ENCODE measurements at regions not wholly inside any gene's neighbourhood (a gene's known extent, or its start where the extent isn't known, plus 50 kb on each side); places are given as distances from the start of the nearest gene placed in this dataset.
"Not testable (repeated sequence)": the region's sequence is repeated elsewhere in the genome, so short reads cannot be mapped to it uniquely, and the experiment has no call there.

- FAIRE-seq = no peak
These were observed 464.9 kb upstream of the MIR17HG start for GRCh38 chr13:90882551-90882950.

GRCh38 chr13:90883592-90883991 lies 463.9 kb upstream of the MIR17HG start:
- no peak for FAIRE-seq

- no peak for FAIRE-seq
These were observed 463.4 kb upstream of the MIR17HG start for GRCh38 chr13:90884066-90884465.

DNA sequence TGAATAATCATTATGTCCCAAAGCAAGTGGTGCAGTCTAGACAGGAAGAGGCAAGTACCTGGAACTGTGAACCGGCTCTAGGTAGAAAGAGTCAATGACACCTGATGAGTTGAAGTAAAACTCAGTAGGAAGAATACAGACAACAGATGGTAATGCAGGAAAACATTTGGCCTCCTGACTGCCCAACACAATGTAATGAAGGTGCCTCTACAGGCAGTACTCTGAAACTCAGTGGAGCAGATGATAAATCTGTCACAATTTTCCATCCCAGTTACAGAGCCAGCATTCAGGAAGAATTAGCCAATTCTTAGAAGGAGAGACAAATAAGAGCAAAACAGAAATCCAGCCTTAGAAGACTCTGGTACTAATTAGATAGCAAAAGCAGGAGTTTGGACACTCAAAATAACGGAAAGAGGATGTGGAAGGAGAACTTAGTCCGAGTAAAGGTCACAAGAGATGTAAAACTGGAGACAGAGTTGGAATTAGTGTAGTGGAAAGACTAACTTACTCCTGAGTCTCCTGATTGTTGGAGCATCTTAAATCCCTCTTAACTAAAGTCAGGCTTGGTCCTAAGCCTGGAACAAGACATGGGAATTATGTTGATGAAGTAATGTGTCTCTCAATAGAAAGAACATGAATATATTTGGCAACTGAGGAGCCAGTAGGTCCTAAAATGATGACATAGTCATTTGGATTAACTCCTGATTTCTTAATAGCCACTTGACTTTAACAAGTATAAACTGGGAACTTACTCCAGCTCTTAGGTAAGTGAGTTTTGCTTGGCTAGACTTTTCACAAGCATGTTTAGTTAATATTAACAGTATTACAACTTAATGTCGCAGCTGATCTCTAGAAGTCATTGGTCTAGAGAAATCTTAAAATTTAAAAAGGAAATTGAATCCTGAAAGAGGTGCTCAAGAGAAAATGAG lies 457.3 kb upstream of the MIR17HG start:
- no peak for FAIRE-seq

GRCh38 chr13:90891329-90891728 lies 456.2 kb upstream of the MIR17HG start:
- FAIRE-seq = no peak

GRCh38 chr13:90893199-90893598 lies 454.3 kb upstream of the MIR17HG start:
- not testable (repeated sequence) for FAIRE-seq

DNA sequence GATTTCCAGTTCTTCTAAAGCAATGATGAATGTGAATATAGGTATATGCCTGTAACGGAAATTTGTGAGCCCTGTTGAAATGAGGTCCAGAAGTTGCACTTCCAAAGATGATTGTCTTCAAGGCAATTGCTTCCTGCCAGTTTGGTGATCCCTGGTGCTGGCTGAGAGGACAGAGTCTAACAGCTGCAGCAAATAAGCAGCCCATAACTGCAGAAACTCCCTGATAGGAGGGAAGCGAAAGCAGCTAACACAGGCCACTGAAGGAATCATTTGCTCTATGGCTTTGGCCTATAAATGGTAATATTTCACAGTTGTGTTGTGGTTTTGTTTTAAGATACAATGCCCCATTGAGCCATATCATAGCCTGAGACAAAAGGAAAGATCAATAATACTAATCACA lies 451.5 kb upstream of the MIR17HG start:
- no peak for FAIRE-seq

GRCh38 chr13:90898811-90899210 lies 448.7 kb upstream of the MIR17HG start:
- FAIRE-seq = no peak

DNA sequence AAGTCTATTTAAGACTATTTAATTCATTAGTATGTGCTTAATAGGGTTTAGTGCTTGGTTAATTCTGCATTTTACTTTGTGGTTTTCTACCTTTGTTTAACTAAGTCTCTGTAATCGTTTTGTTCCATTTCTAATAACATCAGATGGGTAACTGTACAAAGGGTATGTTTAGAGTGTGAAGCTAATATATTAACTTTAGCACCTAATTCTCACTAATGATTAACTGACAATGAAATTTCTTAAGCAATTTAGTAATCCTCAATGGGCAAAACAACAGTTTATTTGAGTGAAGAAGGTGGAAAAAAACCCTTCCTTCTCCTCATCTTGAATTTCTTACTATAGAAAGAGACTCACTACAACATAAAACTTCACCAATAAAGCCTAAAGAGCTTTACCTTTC lies 448.1 kb upstream of the MIR17HG start:
- FAIRE-seq = no peak

- no peak for FAIRE-seq
These were observed 445.2 kb upstream of the MIR17HG start for GRCh38 chr13:90902255-90902654.

DNA sequence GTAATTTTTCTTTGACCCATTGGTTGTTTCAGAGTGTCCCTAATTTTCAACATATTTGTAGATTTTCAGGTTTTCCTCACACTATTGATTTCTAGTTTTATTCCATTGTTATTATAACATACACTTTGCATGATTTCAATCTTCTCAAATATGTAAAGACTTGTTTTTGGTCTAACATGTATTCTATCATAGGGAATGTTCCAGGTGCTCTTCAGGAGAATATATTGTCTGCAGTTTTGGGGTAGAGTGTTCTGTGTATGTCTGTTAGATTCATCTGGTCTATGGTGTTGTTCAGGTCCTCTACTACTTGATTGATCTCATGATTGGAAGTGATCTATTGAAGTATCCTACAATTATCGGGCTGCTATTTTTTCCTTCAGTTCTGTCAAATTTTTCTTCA lies 440.9 kb upstream of the MIR17HG start:
- FAIRE-seq = no peak

DNA sequence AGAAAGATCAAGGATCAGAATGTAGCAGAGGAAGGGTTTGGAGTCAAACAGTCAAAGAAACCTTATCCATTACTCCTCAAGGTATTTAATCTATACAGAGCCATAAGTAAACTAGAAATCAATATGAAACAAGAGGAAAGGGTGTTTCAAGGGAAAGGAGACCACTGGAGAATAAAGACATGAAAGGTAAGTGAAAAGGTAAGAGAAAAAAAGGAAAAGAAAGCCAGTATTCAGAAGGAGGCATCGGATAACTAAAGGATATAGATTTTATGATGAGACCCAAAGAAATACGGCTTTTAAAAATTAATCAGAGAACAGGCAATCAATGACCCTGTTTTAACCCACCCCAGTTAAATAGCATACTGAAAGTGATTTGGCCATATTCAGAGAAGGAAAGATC lies 438.7 kb upstream of the MIR17HG start:
- no peak for FAIRE-seq

DNA sequence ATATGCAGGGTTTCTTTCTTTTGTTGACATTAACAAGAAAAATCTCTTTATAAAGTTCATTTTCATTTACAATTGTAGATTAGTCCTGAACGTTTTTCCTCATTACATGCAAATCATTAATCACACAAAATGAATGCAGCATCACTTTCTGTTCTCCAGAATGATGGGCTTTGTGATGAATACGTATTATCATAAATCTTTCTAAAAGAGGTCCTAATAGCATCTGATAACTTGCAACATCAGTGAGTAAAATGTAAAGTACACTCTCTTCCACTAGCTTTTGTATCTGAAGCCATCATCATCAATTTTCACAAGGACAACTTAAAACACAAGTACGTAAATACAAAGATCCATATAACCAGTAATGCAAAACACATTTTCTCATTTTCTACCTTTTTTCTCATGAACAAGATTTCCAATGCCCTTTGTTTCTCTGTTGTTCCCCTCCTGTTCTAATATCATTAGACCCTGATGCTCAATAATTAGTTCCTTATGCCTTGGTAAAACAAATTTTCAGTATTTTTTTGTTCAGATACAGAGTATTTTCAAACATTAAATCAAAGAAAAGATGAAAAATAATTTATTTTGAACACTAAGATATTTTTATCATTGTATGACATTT lies 437.4 kb upstream of the MIR17HG start:
- no peak for FAIRE-seq

DNA sequence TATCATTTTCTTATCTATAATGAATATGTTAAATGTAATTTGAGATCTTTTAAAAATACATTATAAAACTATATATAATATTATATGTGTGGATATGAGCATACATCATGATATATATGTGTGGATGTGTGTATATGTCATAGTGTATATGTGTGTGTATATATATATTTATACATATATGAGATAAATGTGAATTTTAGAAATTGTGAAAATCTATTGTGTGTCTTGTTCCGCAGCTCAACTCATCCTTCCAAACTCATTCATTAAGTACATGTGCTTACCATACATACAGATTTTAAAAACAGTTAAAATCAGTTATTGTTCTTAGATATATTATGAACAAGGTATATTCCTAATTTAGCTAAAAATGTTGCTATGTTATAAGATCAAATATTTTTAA lies 435.2 kb upstream of the MIR17HG start:
- FAIRE-seq = no peak

- no peak for FAIRE-seq
These were observed 429.0 kb upstream of the MIR17HG start for GRCh38 chr13:90918536-90918935.

- FAIRE-seq = no peak
These were observed 428.3 kb upstream of the MIR17HG start for GRCh38 chr13:90919153-90919552.

- FAIRE-seq = no peak
These were observed 421.0 kb upstream of the MIR17HG start for GRCh38 chr13:90926459-90926858.

DNA sequence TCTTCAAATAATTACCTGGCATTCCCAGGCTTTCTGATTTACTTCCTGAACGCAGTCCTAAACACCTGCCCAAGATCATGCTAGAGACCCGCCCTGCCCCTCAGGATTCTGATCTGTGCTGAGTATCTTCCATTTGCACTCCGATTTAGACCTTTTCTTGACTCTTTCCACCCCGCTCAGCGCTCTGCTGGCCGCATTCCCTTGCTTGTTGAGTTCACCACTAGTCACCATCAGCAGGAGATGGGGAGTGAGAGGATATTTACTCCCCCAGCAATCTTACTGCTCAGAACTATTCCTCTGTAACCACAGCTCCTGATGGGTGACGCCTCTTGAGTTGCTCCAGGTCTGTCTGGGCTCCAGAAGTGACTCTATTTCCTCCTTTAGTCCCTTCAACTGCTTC lies 419.4 kb upstream of the MIR17HG start:
- no peak for FAIRE-seq

DNA sequence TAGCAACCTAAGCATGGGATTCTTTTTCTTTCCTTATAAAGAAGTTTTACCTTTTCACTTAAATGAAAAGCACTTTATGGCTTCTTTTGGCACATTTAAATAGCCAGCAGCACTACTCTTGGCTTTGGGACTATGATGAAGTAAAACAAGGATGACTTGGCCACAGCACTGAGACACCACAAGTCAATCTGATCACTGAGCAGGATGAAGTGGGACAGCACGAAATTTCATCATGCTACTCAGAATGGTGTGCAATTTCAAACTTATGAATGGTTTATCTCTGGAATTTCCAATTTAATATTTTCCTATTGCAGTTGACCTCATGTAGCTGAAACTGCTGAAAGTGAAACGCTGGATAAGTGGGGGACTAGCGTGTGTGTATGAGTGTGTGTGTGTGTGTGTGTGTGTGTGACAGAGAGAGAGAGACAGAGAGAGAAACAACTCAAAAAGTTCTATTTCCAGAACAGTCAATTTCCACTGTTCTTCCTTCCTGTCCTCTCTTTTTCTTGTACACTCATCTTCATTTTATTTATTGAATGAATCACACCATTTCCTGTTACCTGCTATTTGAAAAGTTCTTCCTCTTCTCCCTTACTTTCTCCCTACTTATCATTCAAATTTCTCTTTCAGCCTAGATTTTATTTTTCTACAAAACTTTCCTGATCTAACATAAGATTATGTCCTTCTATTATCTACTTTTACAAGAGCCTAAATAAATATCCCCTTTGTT lies 414.2 kb upstream of the MIR17HG start:
- FAIRE-seq = no peak

DNA sequence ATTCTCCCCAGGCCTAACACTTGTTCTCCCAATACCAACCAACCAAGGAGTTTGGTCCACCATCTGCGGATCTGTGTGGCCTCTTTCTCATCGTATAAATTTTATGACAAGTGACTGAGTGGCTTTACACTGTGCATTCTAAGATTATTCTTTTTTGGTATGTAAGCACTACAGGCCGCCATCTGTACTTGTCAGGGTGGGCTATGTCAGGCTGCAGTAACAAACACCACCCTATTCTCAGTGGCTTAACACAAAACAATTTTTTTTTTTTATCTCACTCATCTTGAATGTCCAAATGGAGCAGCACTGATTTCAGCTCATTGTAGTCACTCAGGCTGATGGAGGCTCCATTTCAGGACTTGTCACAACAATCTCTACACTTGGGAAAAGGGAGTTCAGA lies 412.7 kb upstream of the MIR17HG start:
- FAIRE-seq = no peak

GRCh38 chr13:90938848-90939247 lies 408.6 kb upstream of the MIR17HG start:
- no peak for FAIRE-seq

DNA sequence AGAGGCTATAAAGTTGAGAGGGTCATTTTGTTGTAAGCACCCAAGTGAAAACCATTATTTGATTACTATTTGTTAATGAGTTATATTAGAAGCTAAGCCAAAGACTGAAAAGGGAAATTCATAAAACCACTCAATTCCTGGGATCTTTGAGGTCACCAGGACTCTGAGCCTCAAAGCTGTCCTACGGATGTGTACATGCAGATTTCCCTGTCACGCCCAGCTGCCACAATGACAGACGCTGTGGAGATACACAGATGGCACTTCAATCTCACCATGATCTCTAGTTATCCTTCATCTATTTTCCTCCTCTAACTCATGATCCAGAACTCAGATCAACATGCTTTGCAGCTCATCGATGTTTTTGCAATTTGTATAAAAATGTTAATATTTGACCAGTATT lies 403.5 kb upstream of the MIR17HG start:
- FAIRE-seq = no peak

GRCh38 chr13:90945146-90945545 lies 402.3 kb upstream of the MIR17HG start:
- FAIRE-seq = not testable (repeated sequence)

- not testable (repeated sequence) for FAIRE-seq
These were observed 401.4 kb upstream of the MIR17HG start for GRCh38 chr13:90946125-90946524.
